Fibroblast of pulmonary artery (primary cell): ENCODE measurements at regions not wholly inside any gene's neighbourhood (a gene's known extent, or its start where the extent isn't known, plus 50 kb on each side); places are given as distances from the start of the nearest gene placed in this dataset.

ENCODE experiments used
- DNase-seq: peaks from one replicate; pipeline ENCODE4 v3.0.0-alpha.2; 2010; ENCODE audit warnings: low read depth
- H3K4me3 ChIP-seq: replicated peaks from 2 replicates; pipeline ENCODE4 v1.5.1; 2011; ENCODE audit warnings: low read depth, mild to moderate bottlenecking, control low read depth, low read length, moderate library complexity
- TF ChIP-seq, protein P1 (sequence below): IDR thresholded peaks from 2 replicates; pipeline ENCODE4 v1.5.1; 2011; ENCODE audit warnings: mild to moderate bottlenecking, control low read depth, low read length, inconsistent platforms; ENCODE audit errors: missing control alignments

DNA sequence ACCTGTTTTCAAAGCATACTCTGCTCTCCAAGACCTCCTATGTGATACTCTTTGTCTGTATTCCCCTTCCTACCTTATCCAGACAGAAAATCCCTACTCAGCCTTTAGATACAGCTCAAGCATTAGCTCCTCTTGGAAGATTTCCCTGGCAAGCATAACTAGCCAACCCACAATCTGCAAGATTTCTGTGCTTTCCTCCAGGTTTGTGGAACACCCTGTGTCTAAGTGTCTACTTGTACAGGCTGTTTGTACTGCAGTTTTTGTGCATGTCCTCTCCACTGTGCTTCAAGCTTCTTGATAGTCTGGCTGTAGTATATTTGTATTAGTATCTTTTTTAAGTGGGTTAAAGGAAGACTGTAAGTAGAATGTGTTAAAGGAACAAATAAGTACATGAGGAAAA is 203.7 kb downstream of the RFC3 start:
- DNase-seq = no peak
- H3K4me3 ChIP-seq = no peak overlapping the region
- TF ChIP-seq, protein P1, sequence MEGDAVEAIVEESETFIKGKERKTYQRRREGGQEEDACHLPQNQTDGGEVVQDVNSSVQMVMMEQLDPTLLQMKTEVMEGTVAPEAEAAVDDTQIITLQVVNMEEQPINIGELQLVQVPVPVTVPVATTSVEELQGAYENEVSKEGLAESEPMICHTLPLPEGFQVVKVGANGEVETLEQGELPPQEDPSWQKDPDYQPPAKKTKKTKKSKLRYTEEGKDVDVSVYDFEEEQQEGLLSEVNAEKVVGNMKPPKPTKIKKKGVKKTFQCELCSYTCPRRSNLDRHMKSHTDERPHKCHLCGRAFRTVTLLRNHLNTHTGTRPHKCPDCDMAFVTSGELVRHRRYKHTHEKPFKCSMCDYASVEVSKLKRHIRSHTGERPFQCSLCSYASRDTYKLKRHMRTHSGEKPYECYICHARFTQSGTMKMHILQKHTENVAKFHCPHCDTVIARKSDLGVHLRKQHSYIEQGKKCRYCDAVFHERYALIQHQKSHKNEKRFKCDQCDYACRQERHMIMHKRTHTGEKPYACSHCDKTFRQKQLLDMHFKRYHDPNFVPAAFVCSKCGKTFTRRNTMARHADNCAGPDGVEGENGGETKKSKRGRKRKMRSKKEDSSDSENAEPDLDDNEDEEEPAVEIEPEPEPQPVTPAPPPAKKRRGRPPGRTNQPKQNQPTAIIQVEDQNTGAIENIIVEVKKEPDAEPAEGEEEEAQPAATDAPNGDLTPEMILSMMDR = no peak

DNA sequence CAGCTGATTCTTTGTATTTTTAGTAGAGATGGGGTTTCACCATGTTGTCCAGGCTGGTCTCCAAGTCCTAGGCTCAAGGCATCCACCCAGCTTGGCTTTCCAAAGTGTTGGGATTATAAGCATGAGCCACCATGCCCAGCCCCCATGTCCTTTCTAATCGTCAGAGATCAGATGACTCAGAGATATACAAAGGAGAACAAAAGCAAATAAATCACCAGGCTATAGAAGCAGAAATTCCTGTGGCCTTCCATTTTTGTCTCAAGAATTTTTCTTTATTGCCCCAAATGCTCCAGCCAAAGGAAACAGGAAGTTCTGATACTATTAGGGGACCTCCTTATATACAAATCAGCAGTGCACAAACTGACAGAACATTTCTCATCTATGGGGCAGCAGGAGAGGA is 207.8 kb downstream of the RFC3 start:
- DNase-seq = peak; percentile 64
- no peak overlapping the region for H3K4me3 ChIP-seq
- TF ChIP-seq, protein P1 = no peak

DNA sequence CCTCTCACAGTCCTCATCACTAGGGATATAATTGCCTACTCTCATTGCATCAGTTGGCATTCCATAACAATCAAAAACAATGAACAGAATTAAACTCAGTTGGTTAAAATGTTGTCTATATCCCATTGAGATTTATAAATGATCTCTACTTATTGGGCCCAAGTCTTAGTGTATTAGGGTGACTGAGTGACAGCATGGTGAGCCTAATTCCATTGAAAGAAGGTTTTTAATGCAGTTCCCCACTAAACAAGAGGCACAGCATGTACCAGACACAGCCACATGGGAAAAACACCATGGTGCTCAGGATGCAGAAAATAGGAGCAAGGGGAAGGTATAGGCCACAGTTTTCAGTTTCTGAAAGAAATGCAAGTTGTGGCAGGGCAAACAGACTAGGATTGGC is 208.4 kb downstream of the RFC3 start:
- no peak for DNase-seq
- TF ChIP-seq, protein P1 = no peak
- H3K4me3 ChIP-seq = no peak overlapping the region

DNA sequence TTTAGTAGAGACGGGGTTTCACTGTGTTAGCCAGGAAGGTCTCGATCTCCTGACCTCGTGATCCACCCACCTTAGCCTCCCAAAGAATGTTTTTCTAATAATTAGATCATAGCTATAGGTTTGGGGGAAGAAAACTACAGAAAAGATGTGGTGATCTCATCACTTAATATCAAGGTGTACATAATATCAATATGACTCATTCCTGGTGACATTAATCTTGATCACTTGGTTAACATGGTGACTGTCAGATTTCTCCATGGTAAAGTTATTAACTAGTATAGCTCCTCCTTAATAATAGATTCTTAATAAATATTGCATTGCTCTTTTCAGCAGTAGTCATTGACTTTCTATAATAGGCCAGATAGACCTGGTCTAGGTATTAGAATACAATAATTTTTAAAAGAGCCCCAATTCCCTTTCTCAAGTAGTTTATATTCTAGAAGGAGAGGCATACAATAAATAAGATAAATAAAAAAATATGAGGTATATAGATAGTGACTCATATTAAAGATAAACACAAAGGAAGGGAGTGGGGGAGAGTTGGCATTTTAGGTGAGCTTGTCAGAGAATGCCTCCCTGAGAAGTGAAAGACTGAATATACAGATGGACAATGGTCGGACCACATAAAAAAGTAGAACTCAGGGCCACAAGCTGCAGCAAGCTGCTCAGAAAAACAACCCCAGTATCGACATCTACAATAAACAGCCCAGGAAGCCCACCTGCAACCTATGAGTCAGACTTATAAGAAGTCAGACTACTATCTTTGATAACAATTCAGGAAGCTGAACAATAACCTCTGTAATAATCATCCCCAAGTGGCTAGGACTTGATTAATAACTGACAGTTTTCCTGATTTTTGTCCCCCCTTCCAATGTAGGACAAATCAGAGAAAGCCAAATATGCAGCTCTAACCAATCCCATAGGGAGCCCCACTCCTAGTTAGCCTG is 210.8 kb downstream of the RFC3 start:
- H3K4me3 ChIP-seq = no peak overlapping the region
- TF ChIP-seq, protein P1 = no peak
- no peak for DNase-seq

DNA sequence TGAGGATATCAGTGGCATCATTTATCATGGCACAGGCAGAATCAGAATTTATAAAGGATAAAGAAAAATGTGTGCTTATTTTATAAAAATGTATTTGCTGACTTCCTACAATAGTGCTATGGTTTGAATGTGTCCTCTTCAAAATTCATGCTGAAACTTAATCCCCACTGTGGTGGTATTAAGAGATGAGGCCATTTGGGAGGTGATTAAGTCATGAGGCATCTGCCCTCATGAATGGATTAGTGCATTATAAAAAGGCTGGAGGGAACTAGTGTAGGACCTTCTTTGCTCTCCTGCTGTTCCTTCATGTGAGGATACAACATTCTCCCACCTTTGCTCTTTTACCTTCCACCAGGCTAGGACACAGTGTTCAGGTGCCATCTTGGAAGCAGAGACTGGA is 212.8 kb downstream of the RFC3 start:
- no peak for DNase-seq
- no peak overlapping the region for H3K4me3 ChIP-seq
- TF ChIP-seq, protein P1 = no peak

DNA sequence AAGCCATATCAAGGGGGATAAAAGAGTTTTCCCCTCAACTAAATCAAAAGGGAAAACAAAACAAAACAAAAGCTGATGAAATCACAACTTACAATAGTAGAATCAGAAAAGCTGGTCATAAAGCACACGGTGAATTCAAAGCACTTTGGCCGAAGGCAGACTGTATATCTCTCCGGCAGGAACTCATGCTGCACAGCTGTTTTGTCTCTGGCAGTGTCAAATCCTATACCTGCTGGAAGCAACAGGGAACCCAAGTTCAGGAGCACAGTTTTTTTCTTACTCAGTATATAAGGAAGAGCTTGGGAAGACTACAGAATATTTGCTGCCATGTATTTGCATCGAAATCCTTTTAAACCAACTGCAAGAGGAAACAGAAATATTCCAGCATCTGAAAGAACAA is 213.7 kb downstream of the RFC3 start:
- no peak for DNase-seq
- no peak overlapping the region for H3K4me3 ChIP-seq
- TF ChIP-seq, protein P1 = no peak

DNA sequence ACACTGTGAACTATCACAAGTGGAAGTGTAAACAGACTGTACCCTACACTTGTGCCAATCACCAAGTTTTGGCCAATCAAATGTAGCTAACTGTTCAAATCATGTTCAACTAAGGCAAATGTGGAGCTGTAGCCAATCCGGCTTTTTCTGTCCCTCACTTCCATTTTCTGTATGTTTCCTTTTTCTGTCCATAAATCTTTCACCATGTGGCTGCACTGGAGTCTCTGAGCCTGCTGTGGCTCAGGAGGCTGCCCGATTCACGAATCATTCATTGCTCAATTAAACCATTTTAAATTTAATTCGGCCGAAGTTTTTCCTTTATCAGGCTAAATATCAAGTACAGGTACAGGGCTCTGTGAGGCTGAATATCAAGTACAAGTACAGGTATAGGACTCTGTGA is 216.5 kb downstream of the RFC3 start:
- DNase-seq = no peak
- no peak overlapping the region for H3K4me3 ChIP-seq
- TF ChIP-seq, protein P1 = no peak
